Endothelial cell of umbilical vein (primary cell): ENCODE measurements at regions not wholly inside any gene's neighbourhood (a gene's known extent, or its start where the extent isn't known, plus 50 kb on each side); places are given as distances from the start of the nearest gene placed in this dataset.

Experiments used
- BruUV-seq: library from RNA; stranded (reverse); fragments of 400-500 nt; replicated peaks from 2 replicates; lab custom pipeline; 2021; lab: Mats Ljungman, UMichigan
- CTCF ChIA-PET: fragments of 300-600, 350-600 bp; sonication (Branson Sonifier 250); formaldehyde crosslinking; loops from one replicate; lab custom pipeline; 2021; ENCODE audit warnings: antibody characterized with exemption, inconsistent platforms; lab: Charles Lee
- POLR2A ChIA-PET: fragments of 300-600, 350-600 bp; sonication (Branson Sonifier 250); formaldehyde crosslinking; loops from one replicate; lab custom pipeline; 2021; ENCODE audit warnings: antibody characterized with exemption, inconsistent platforms; lab: Charles Lee
- DNase-seq: peaks from one replicate; pipeline ENCODE4 v3.0.0-alpha.2; 2011; ENCODE audit warnings: low read depth, low spot score
- FAIRE-seq: peaks from 2 replicates; lab custom pipeline; 2011; peaks lifted over from hg19 to GRCh38; lab: Jason Lieb, UNC
- H2AFZ ChIP-seq: 2 replicates; pipeline ENCODE4 v1.6.0; 2012; ENCODE audit warnings: low read depth, low read length, control low read depth, inconsistent platforms
- H3K27ac ChIP-seq: 2 replicates; pipeline ENCODE4 v1.5.1; 2011; ENCODE audit warnings: low read depth, mild to moderate bottlenecking, control low read depth, low read length, moderate library complexity; ENCODE audit not compliant: insufficient read depth
- H3K27me3 ChIP-seq, 2 experiments: 2 replicates each; pipeline versions ENCODE4 v1.6.0 to v1.6.1; 2011; ENCODE audit warnings: low read length in 2 of 2, mixed read lengths in 1 of 2; ENCODE audit not compliant: control insufficient read depth in 2 of 2, insufficient read depth in 2 of 2
- H3K36me3 ChIP-seq, 2 experiments: 2 replicates in 1 of 2; 3 replicates in 1 of 2; pipeline ENCODE4 v1.5.1; 2011; ENCODE audit warnings: low read length in 2 of 2, mild to moderate bottlenecking in 1 of 2, moderate library complexity in 1 of 2; ENCODE audit not compliant: control insufficient read depth in 2 of 2, insufficient read depth in 2 of 2; ENCODE audit errors: extremely low read depth in 1 of 2
- H3K4me1 ChIP-seq: 3 replicates; pipeline ENCODE4 v1.5.1; 2011; ENCODE audit warnings: mild to moderate bottlenecking, low read length; ENCODE audit not compliant: control insufficient read depth, insufficient read depth; ENCODE audit errors: extremely low read depth
- H3K4me2 ChIP-seq: 2 replicates; pipeline ENCODE4 v1.6.1; 2011; ENCODE audit warnings: low read length, control low read depth, mixed read lengths; ENCODE audit not compliant: insufficient read depth
- H3K4me3 ChIP-seq, 3 experiments: fragments of 200-600 bp in 1 of 3; sonication (generic), shearing (Covaris generic) in 1 of 3; replicated peaks in 1 of 3; 2 replicates each; pipeline ENCODE4 v1.5.1; 2011 to 2016; ENCODE audit warnings: control low read depth in 3 of 3, low read length in 3 of 3, mild to moderate bottlenecking in 2 of 3, inconsistent platforms in 1 of 3, low read depth in 1 of 3, moderate library complexity in 1 of 3; ENCODE audit not compliant: insufficient read depth in 1 of 3
- H3K79me2 ChIP-seq: 2 replicates; pipeline ENCODE4 v1.6.0; 2012; ENCODE audit warnings: low read length, inconsistent platforms; ENCODE audit not compliant: control insufficient read depth, insufficient read depth
- H3K9ac ChIP-seq: replicated peaks from 2 replicates; pipeline ENCODE3; 2011; ENCODE audit warnings: low read length, control low read depth; ENCODE audit not compliant: insufficient read depth; ENCODE audit errors: extremely low read depth
- H3K9me1 ChIP-seq: replicated peaks from 3 replicates; pipeline ENCODE4 v1.6.0; 2011; ENCODE audit warnings: mild to moderate bottlenecking, low read length; ENCODE audit not compliant: control insufficient read depth, insufficient read depth; ENCODE audit errors: extremely low read depth
- H3K9me3 ChIP-seq: replicated peaks from 2 replicates; pipeline ENCODE4 v1.5.1; 2012; ENCODE audit warnings: low read length, inconsistent platforms; ENCODE audit not compliant: control insufficient read depth, insufficient read depth
- H4K20me1 ChIP-seq: replicated peaks from 2 replicates; pipeline ENCODE3; 2011; ENCODE audit warnings: mild to moderate bottlenecking, low read length; ENCODE audit not compliant: control insufficient read depth, insufficient read depth; ENCODE audit errors: extremely low read depth
- CTCF ChIP-seq, 2 donors: IDR thresholded peaks; 1 replicate in 1 of 2; 2 replicates in 1 of 2; pipeline ENCODE4 v1.5.1; 2011; ENCODE audit warnings: low read length in 2 of 2, mild to moderate bottlenecking in 2 of 2, moderate library complexity in 2 of 2, control low read depth in 1 of 2, inconsistent platforms in 1 of 2, low read depth in 1 of 2; ENCODE audit not compliant: insufficient read depth in 1 of 2; ENCODE audit errors: extremely low read depth in 1 of 2
- EZH2 ChIP-seq: IDR thresholded peaks from 2 replicates; pipeline ENCODE4 v1.6.1; 2012; ENCODE audit warnings: borderline replicate concordance, low read depth, mild to moderate bottlenecking, moderate library complexity, low read length, inconsistent platforms; ENCODE audit not compliant: severe bottlenecking
- FOS ChIP-seq: IDR thresholded peaks from 2 replicates; pipeline ENCODE4 v1.6.1; 2011; ENCODE audit warnings: mild to moderate bottlenecking, low read length, moderate library complexity, borderline replicate concordance; ENCODE audit not compliant: insufficient read depth
- GATA2 ChIP-seq: IDR thresholded peaks from 2 replicates; pipeline ENCODE4 v1.7.0; 2011; ENCODE audit warnings: low read depth, mild to moderate bottlenecking, moderate library complexity, mixed read lengths, low read length; ENCODE audit not compliant: insufficient read length, insufficient read depth
- JUN ChIP-seq: IDR thresholded peaks from 2 replicates; pipeline ENCODE4 v1.6.1; 2011; ENCODE audit warnings: borderline replicate concordance, low read depth; ENCODE audit not compliant: insufficient read length, insufficient read depth
- MAX ChIP-seq: IDR thresholded peaks from 2 replicates; pipeline ENCODE4 v1.6.1; 2011; ENCODE audit not compliant: insufficient read depth, insufficient read length
- MYC ChIP-seq: IDR thresholded peaks from one replicate; pipeline ENCODE4 v1.6.1; 2011; ENCODE audit warnings: mild to moderate bottlenecking, low read depth, low read length
- POLR2A ChIP-seq: IDR thresholded peaks from 2 replicates; pipeline ENCODE4 v1.6.1; 2012; ENCODE audit warnings: low read depth, mild to moderate bottlenecking, control low read depth, low read length
- POLR2AphosphoS5 ChIP-seq: IDR thresholded peaks from 2 replicates; pipeline ENCODE4 v1.6.1; 2012; ENCODE audit warnings: low read depth, mild to moderate bottlenecking, control low read depth, low read length, moderate library complexity; ENCODE audit not compliant: insufficient read depth
- dilution Hi-C: fragments of 300-500 bp; cut with MboI; formaldehyde crosslinking; loops from one replicate; pipeline ENCODE4 v1.15.0; 2019; ENCODE audit warnings: low sequenced_read_pairs; ENCODE audit not compliant: extremely low pct_ligation_motif_present
- intact Hi-C: fragments of 100-400 bp; cut with micrococcal nuclease; formaldehyde crosslinking; loops from one replicate; pipeline ENCODE4 v1.10.0; 2022

DNA sequence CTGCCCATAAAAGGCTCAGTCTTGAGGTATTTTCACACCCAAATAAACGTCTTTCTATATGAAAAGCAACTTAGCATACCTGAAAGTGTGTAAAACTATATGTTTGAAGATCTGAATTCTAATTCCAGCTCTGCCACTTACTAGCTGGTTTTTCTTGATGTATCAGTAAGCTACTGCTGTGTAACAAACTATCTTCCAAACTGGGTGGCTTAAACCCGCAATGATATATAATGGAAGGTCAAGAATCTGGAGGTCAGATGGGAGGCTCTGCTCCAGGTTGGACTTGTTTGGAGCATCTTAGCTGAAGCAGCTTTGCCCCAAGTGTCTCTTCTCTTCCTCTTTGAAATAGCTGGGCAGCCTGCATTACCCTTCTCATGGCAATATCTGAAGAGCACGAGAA lies 164.3 kb upstream of the IRX5 start:
- no peak for DNase-seq
- Histone ChIP-seq H3K27me3 (no peaks in the 10 kb centered on the region), H3K9ac (no peak overlapping the region), H3K9me3 (no peaks in the 10 kb centered on the region), H3K4me3 (no peak overlapping the region), H3K4me1 (no peaks in the 10 kb centered on the region), H3K36me3 (no peaks in the 10 kb centered on the region), H2AFZ (no peak overlapping the region), H3K27ac (no peak overlapping the region), H3K9me1 (no peaks in the 10 kb centered on the region), H4K20me1 (no peaks in the 10 kb centered on the region), H3K4me2 (no peak overlapping the region), H3K79me2 (no peaks in the 10 kb centered on the region)
- ChIA-PET CTCF (no interaction called here), POLR2A (no interaction called here)
- dilution Hi-C loops (no loop called here), intact Hi-C loops (no loop called here)
- no TSS peak for BruUV-seq
- TF ChIP-seq CTCF (IDR thresholded peaks at IDR 0.05; ENCODE audit: extremely low read depth in 1 of 2, insufficient read depth in 1 of 2, low read depth in 1 of 2, low read length in 2 of 2) = no peak
- no peak for TF ChIP-seq POLR2A
- no peak for TF ChIP-seq FOS
- no peak for TF ChIP-seq GATA2
- TF ChIP-seq POLR2AphosphoS5 = no peak
- TF ChIP-seq JUN = no peak
- TF ChIP-seq EZH2 = no peak
- TF ChIP-seq MAX = no peak
- TF ChIP-seq MYC = no peak
- FAIRE-seq = no peak
